K562 (cell line): ENCODE measurements at regions not wholly inside any gene's neighbourhood (a gene's known extent, or its start where the extent isn't known, plus 50 kb on each side); places are given as distances from the start of the nearest gene placed in this dataset.
A peak's percentile ranks its signal among the peaks of the same experiment; 100 is the strongest.
"Not testable (repeated sequence)": the region's sequence is repeated elsewhere in the genome, so short reads cannot be mapped to it uniquely, and the experiment has no call there.

Experiments
- ATAC-seq: fragments of 200-7000 bp; cut with Tn5 transposase; 3 replicates; pipeline ENCODE4 v1.9.1; 2020; ENCODE audit warnings: moderate library complexity
- BruUV-seq: library from RNA; stranded (reverse); fragments of 400-500 nt; replicated peaks from 2 replicates; lab custom pipeline; 2021; lab: Mats Ljungman, UMichigan
- CTCF ChIA-PET: fragments of 300-600 bp; formaldehyde crosslinking; extraction: SDS; loops from one replicate; lab custom pipeline; 2021; ENCODE audit warnings: low intra/inter-chr PET ratio; lab: Yijun Ruan, JAX
- POLR2A ChIA-PET: fragments of 300-600, 350-650 bp; sonication (Branson Sonifier 250); formaldehyde crosslinking; extraction: SDS; loops from one replicate; lab custom pipeline; 2021; ENCODE audit warnings: antibody characterized with exemption, inconsistent platforms; lab: Yijun Ruan, JAX
- DNase-seq, 4 experiments: peaks; one replicate each; pipeline versions ENCODE4 v3.0.0 to v3.0.0-alpha.2; 2011 to 2018; ENCODE audit warnings: low spot score in 3 of 4, mixed read lengths in 3 of 4; ENCODE audit errors: extremely low read depth in 1 of 4
- FAIRE-seq: peaks from 2 replicates; lab custom pipeline; 2011; peaks lifted over from hg19 to GRCh38; lab: Jason Lieb, UNC
- H2AFZ ChIP-seq: 2 replicates; pipeline ENCODE4 v1.6.0; 2011; ENCODE audit warnings: low read depth, low read length, control low read depth, inconsistent platforms
- H3K27ac ChIP-seq: fragments of 200-600 bp; 3 replicates; pipeline ENCODE4 v1.8.0; 2011; ENCODE audit warnings: low read depth, mild to moderate bottlenecking, control low read depth, inconsistent platforms, low read length, moderate library complexity, mixed read lengths; ENCODE audit errors: extremely low read depth
- H3K27me3 ChIP-seq, 2 experiments: fragments of 300-600 bp in 1 of 2; 2 replicates in 1 of 2; 3 replicates in 1 of 2; pipeline versions ENCODE4 v1.6.0 to v1.8.0; 2011; ENCODE audit warnings: inconsistent platforms in 2 of 2, low read length in 2 of 2, mild to moderate bottlenecking in 1 of 2, mixed read lengths in 1 of 2, moderate library complexity in 1 of 2; ENCODE audit not compliant: control insufficient read depth in 2 of 2, insufficient read depth in 2 of 2
- H3K36me3 ChIP-seq: fragments of 300-600 bp; 3 replicates; pipeline ENCODE4 v1.8.0; 2011; ENCODE audit warnings: mild to moderate bottlenecking, low read length, inconsistent platforms; ENCODE audit not compliant: control insufficient read depth, insufficient read depth
- H3K4me1 ChIP-seq, 2 experiments: fragments of 200-600 bp in 1 of 2; replicated peaks in 1 of 2; 2 replicates in 1 of 2; 3 replicates in 1 of 2; pipeline versions ENCODE4 v1.5.1 to v1.8.0; 2011; ENCODE audit warnings: inconsistent platforms in 2 of 2, low read length in 2 of 2, mild to moderate bottlenecking in 1 of 2, mixed read lengths in 1 of 2, moderate library complexity in 1 of 2; ENCODE audit not compliant: control insufficient read depth in 2 of 2, insufficient read depth in 2 of 2
- H3K4me2 ChIP-seq: 2 replicates; pipeline ENCODE4 v1.6.1; 2011; ENCODE audit warnings: low read length, control low read depth, inconsistent platforms, mixed read lengths; ENCODE audit not compliant: insufficient read depth
- H3K4me3 ChIP-seq: fragments of 200-600 bp; sonication (generic), shearing (Covaris generic); 2 replicates; pipeline ENCODE4 v1.5.1; 2016; ENCODE audit warnings: control low read depth, inconsistent platforms
- H3K79me2 ChIP-seq: fragments of 200-600 bp; 3 replicates; pipeline ENCODE4 v1.8.0; 2011; ENCODE audit warnings: low read length, inconsistent platforms; ENCODE audit not compliant: control insufficient read depth, insufficient read depth
- H3K9ac ChIP-seq, 2 experiments: 2 replicates each; pipeline versions ENCODE4 v1.6.0 to v1.6.1; 2011; ENCODE audit warnings: low read depth in 2 of 2, low read length in 2 of 2, control low read depth in 1 of 2, inconsistent platforms in 1 of 2, mild to moderate bottlenecking in 1 of 2, mixed read lengths in 1 of 2; ENCODE audit not compliant: insufficient read depth in 1 of 2
- H3K9me1 ChIP-seq: one replicate; pipeline ENCODE4 v1.6.0; 2011; ENCODE audit warnings: inconsistent platforms, mild to moderate bottlenecking, low read length, moderate library complexity; ENCODE audit not compliant: control insufficient read depth, insufficient read depth
- H3K9me3 ChIP-seq: replicated peaks from 2 replicates; pipeline ENCODE4 v1.5.1; 2011; ENCODE audit warnings: low read depth, low read length, inconsistent platforms; ENCODE audit not compliant: control insufficient read depth, insufficient read depth
- H4K20me1 ChIP-seq: replicated peaks from 2 replicates; pipeline ENCODE4 v1.6.1; 2011; ENCODE audit warnings: low read length, inconsistent platforms, mixed read lengths; ENCODE audit not compliant: control insufficient read depth, insufficient read depth
- BRD9 ChIP-seq: fragments of 450-650 bp; IDR thresholded peaks from 2 replicates; pipeline ENCODE4 v1.6.1; 2018; ENCODE audit warnings: low read depth; ENCODE audit not compliant: partially characterized antibody
- NFIC ChIP-seq: fragments of 450-650 bp; IDR thresholded peaks from 2 replicates; pipeline ENCODE4 v1.6.1; 2017; ENCODE audit warnings: mild to moderate bottlenecking, inconsistent platforms
- NUFIP1 ChIP-seq: fragments of 450-650 bp; IDR thresholded peaks from 2 replicates; pipeline ENCODE4 v1.6.1; 2018; ENCODE audit not compliant: partially characterized antibody
- SIX5 ChIP-seq, 2 experiments: IDR thresholded peaks; 2 replicates each; pipeline ENCODE4 v1.6.1; 2011; ENCODE audit warnings: low read length in 2 of 2, borderline replicate concordance in 1 of 2, low read depth in 1 of 2, mild to moderate bottlenecking in 1 of 2, moderate library complexity in 1 of 2; ENCODE audit not compliant: insufficient read depth in 1 of 2
- WGBS: fragments of 100-300 bp; shearing (Covaris generic); methylation state at CpG from one replicate; pipeline ENCODE4 v1.1.6; 2016; ENCODE audit warnings: low coverage, mixed read lengths; ENCODE audit not compliant: insufficient coverage; ENCODE audit errors: missing lambda C conversion rate; 5-methylcytosine and 5-hydroxymethylcytosine counted together
- in situ Hi-C: fragments of 300-500 bp; cut with MboI; formaldehyde crosslinking; loops from 4 replicates; pipeline ENCODE4 v1.15.0; 2018; ENCODE audit warnings: inconsistent platforms, mixed read lengths
- intact Hi-C: fragments of 100-400 bp; cut with micrococcal nuclease; formaldehyde crosslinking; loops from 2 replicates; pipeline ENCODE4 v1.14.2; 2022

DNA sequence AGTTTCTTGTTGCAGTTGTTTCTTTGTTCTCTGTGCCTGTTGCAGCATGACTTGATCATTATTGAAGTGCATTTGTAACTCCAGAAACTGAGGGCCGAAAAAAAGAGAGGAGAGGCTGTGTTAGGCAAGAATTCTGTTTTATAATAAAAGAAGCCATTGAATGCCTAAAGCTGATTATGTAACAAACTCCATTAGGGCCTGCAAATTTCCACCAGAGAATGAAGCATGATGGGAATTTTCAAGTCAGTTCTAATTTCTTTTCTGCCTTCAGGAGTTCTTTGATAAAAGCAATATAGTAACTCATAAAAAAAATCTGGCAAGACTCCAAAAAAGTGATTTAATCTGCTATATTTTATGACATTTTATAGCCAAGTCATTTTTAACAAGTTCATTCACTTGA is 156.7 kb upstream of the RASSF8 start:
- no TSS peak for BruUV-seq
- H4K20me1 ChIP-seq = no peaks in the 10 kb centered on the region
- no peaks in the 10 kb centered on the region for H3K9me1 ChIP-seq
- 0% methylated on average over 1 of the region's 1 CpG for WGBS
- ATAC-seq (no peak), FAIRE-seq (no peak), DNase-seq (no peak)
- no peak overlapping the region for H3K4me2 ChIP-seq
- intact Hi-C loops = no loop called here
- no peak overlapping the region for H2AFZ ChIP-seq
- no peaks in the 10 kb centered on the region for H3K4me1 ChIP-seq
- H3K36me3 ChIP-seq = no peaks in the 10 kb centered on the region
- H3K27ac ChIP-seq = no peak overlapping the region
- no peak overlapping the region for H3K4me3 ChIP-seq
- H3K79me2 ChIP-seq = no peaks in the 10 kb centered on the region
- peaks cover 3 to 4% of the 10 kb centered on the region in 2 experiments; a peak in 3 of 5 replicates for H3K27me3 ChIP-seq
- in situ Hi-C loops = no loop called here
- no peaks in the 10 kb centered on the region for H3K9me3 ChIP-seq
- CTCF ChIA-PET = no interaction called here
- TF ChIP-seq NFIC = peak; percentile 12; the same call in 1 of the 2 replicates
- no peak for TF ChIP-seq NUFIP1
- POLR2A ChIA-PET = no interaction called here
- no peak overlapping the region for H3K9ac ChIP-seq

DNA sequence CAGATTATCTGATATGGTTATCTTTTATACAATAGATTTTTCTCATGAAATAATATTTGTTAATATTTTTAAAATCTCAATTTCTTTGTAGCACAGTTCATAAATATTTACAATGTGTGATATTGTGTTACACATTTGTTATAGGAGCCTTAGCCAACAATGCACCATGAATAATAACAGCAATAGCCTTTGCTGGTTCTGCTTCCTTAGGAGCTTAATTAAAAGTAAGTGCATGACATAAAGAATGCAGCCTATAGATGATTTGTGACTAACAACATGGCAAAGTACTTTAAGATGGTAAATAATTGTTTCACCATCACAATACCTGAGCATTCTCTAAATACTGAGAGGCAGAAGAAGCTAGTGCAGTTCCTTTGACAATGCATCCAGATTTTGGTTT is 156.3 kb upstream of the RASSF8 start:
- peaks cover 3 to 4% of the 10 kb centered on the region in 2 experiments; a peak in 3 of 5 replicates for H3K27me3 ChIP-seq
- H3K27ac ChIP-seq = no peak overlapping the region
- no peak overlapping the region for H3K4me3 ChIP-seq
- ATAC-seq (no peak), DNase-seq (no peak), FAIRE-seq (no peak)
- H3K79me2 ChIP-seq = no peaks in the 10 kb centered on the region
- in situ Hi-C loops = no loop called here
- intact Hi-C loops = no loop called here
- CTCF ChIA-PET = no interaction called here
- POLR2A ChIA-PET = no interaction called here
- no peaks in the 10 kb centered on the region for H3K9me3 ChIP-seq
- no peaks in the 10 kb centered on the region for H4K20me1 ChIP-seq
- no peaks in the 10 kb centered on the region for H3K36me3 ChIP-seq
- BruUV-seq = no TSS peak
- no peak overlapping the region for H2AFZ ChIP-seq
- no peak overlapping the region for H3K4me2 ChIP-seq
- H3K9me1 ChIP-seq = no peaks in the 10 kb centered on the region
- H3K9ac ChIP-seq = no peak overlapping the region
- TF ChIP-seq SIX5 (IDR thresholded peaks at IDR 0.05; ENCODE audit: borderline replicate concordance in 1 of 2, insufficient read depth in 1 of 2, low read depth in 1 of 2, low read length in 2 of 2) (no peak), BRD9 (no peak)
- H3K4me1 ChIP-seq = no peaks in the 10 kb centered on the region

DNA sequence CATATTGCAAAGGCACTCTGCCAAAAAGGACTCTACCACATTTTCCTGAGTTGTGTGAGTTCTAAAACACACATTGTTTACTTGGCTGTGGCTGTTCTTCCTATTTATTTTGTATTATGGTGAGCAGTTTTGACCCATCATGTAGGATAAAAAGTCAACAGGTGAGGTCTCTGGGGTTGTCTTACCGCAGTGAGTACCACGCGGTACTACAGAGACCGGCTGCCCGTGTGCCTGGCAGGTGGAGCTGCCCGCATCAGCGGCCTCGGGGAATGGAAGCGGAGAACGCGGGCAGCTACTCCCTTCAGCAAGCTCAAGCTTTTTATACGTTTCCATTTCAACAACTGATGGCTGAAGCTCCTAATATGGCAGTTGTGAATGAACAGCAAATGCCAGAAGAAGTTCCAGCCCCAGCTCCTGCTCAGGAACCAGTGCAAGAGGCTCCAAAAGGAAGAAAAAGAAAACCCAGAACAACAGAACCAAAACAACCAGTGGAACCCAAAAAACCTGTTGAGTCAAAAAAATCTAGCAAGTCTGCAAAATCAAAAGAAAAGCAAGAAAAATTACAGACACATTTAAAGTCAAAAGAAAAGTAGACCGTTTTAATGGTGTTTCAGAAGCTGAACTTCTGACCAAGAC is 155.3 kb upstream of the RASSF8 start:
- H2AFZ ChIP-seq, H3K9me1 ChIP-seq, in situ Hi-C loops, DNase-seq, CTCF ChIA-PET, H3K36me3 ChIP-seq, H3K9me3 ChIP-seq, intact Hi-C loops, BruUV-seq, H3K4me2 ChIP-seq, H3K79me2 ChIP-seq, H4K20me1 ChIP-seq, POLR2A ChIA-PET, H3K4me3 ChIP-seq, H3K4me1 ChIP-seq, H3K27me3 ChIP-seq, ATAC-seq, H3K27ac ChIP-seq, H3K9ac ChIP-seq: not testable (repeated sequence)
- under 1% methylated on average over 13 of the region's 13 CpGs for WGBS
- FAIRE-seq = peak; percentile 37
